ENCODE measurements at regions not wholly inside any gene's neighbourhood (a gene's known extent, or its start where the extent isn't known, plus 50 kb on each side); places are given as distances from the start of the nearest gene placed in this dataset.

DNA sequence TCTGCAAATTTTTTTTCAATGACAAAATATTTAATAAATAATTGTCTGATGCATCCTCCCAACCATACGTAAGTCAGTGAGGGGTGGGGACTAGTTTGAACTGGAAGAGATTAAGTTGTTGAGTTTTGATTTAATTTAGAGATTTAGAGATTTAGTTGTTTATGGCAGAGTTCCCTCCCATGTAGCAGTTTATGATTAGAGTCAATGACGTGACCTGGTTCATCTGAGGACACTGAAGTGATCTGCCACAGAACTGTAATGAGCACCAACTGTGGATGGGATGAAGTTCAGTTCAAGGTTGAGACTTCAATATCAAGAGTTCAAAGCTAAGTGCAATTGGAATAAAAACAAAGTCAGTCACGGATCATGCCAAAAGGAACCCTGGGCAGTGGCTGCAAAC is 609.3 kb downstream of the NOVA1 start:
- no peak for DNase-seq (ENCODE audit: low read depth)

GRCh38 chr14:25955772-25956171 is 642.1 kb downstream of the NOVA1 start:
- DNase-seq (ENCODE audit: low read depth), result no peak

DNA sequence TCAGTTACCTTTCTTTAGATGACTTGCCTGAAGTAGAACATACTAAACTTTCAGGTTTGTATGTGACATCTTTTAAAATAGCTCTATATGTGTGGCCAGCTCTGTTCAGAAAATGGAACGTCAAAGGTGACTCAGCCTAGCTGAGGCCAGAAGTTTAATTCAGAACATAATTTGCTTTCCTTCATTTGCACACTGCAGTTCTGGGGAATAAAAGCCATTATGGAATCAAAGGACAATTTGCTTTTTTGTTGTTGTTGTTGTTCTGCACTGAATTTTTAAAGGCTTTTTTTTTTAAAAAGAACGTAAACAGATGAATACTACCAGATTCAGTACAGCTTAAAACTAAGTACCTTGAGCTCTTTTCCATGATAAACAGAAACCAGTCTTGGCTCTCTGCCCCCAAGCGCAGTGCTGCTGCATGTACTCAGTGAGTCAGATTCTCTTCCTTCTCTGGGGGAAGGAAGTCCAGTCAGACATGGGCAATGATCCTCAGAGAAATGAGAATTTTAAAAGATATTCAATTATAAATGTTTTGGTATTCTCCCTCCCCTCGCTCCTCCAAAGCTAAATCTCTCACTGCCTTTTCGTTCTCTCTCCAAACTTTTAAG is 644.2 kb downstream of the NOVA1 start:
- DNase-seq (ENCODE audit: low read depth), result peak; percentile 10

- DNase-seq (ENCODE audit: low read depth), result no peak
Measured at GRCh38 chr14:25945746-25946145, 652.1 kb downstream of the NOVA1 start.

- DNase-seq (ENCODE audit: low read depth), result no peak
Measured at GRCh38 chr14:25944020-25944419, 653.8 kb downstream of the NOVA1 start.

DNA sequence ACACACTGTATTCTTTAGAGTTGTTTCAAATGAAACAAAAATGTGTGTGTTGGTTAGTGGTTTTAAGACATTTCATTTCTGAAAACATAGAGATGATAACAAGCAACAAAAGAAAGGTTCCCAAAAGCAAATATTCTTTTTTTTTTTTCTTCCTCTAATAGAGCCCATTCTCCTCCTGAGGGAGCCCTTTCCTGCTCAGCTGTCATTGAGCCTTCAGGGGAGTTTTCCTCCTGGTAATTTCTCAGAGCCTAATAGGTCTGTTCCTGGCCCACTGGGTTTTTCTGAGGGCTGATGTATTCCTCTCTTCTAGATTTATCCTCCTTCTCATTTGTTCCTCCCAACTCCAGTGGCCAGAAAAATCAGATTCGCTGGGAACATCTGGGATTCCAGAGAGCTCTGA is 654.5 kb downstream of the NOVA1 start:
- DNase-seq (ENCODE audit: low read depth), result no peak

- DNase-seq (ENCODE audit: low read depth), result no peak
Measured at GRCh38 chr14:25942090-25942489, 655.7 kb downstream of the NOVA1 start.

- no peak for DNase-seq (ENCODE audit: low read depth)
Measured at GRCh38 chr14:25933731-25934130, 664.1 kb downstream of the NOVA1 start.

- DNase-seq (ENCODE audit: low read depth), result no peak
Measured at GRCh38 chr14:25929881-25930615, 667.8 kb downstream of the NOVA1 start.

DNA sequence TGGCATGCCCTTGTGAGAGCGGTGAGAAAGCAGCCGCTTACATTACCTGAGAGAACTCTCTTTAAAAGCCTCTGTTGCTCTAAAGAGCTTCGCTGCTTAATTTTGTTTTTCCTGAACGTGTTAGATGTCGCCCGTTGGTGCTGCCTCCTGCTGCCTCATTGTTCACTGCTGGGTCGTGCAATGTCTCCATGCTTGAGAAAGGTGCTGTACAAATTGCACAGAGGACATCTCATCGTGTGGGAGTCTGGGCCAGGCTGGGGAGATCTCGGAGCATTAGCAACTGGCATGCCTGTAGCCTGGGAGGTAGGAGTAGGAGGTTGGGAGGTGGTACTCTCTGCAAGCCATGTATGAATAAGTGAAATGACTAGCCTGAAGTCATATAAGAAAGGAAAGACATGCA is 686.0 kb downstream of the NOVA1 start:
- no peak for DNase-seq (ENCODE audit: low read depth)

DNA sequence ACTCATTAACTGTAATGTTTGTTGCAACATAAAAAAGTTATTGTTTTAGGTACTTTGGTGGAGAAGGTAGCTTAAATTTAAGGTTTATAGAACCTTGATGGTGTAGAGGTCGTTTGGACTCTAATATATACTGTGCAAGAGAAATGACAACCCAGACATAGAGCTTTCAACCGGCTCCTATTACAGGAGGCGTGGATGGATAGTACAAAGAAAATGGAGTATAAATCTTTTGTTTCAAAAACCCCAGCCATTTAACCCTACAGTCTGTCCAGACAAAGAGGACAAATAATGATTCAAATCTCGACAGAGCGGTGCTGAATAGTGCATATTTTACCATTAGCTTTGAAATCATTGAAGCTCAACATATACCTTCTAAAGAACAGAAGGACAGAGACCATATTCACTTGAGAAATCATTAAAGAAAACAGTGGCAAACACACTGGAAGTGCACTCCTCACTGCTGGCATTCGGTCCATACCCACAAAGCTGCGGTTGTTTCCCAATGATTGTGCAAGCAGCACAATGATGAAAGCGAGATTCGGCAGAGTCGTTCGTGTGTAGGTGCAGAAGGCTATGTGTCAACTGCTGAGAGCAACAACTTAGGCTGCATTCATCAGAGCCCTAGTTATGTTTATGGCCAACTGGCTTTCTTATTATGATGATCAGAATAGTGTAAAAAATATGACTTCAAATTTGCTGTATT is 688.6 kb downstream of the NOVA1 start:
- no peak for DNase-seq (ENCODE audit: low read depth)

DNA sequence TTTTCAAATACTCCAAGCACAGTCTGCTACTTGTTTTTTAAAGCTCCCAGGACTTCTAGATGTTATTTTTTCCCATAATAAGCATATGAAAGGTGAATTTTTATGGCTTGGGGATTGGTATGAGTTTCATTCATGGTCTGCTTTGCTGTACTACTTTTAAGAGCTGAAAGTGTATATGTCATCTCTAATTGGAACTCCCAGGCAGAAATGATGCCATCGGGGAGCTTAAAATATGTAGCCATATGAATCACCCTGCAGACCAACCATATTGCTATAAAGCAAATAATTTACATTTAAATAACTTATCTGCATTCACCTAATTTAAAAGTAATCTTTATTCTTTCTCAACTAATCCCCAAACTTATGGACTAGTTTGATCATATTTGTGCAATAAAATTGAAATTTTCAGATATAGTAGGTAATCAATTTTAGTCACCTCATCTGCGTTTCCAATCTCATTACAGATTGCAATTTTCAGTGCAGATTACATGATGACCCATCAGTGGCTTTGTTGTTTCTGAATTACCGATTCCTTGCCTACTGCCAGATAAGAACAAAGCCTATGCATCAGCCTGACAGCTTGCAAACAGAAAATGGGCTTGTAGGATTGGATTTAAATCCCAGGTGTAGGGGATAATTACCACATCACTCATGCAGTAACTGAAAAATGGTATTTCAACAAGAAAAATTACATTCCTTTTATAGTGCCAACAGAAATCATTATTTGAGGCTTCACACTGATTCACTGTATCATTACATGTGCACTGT is 689.4 kb downstream of the NOVA1 start:
- DNase-seq (ENCODE audit: low read depth), result no peak

- DNase-seq (ENCODE audit: low read depth), result no peak
Measured at GRCh38 chr14:25904446-25904845, 693.4 kb downstream of the NOVA1 start.

DNA sequence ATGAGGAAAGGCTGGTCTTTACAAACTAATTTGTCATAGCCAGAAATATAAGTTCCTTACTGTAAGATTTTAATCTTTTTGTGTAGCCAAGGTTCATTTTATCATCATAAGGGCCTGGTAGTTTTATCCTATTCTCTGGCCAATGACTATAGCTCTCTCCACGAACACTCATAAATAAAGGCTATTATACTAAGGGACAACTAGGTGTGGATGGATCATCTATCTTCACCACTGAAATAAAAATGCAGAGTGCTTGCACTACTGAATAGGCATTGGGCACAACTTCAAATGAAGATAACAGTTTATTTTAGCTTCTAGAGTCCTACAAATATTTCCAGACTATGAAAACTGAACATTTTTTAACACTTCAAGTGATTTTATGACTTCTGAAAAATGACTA is 698.6 kb downstream of the NOVA1 start:
- no peak for DNase-seq (ENCODE audit: low read depth)

DNA sequence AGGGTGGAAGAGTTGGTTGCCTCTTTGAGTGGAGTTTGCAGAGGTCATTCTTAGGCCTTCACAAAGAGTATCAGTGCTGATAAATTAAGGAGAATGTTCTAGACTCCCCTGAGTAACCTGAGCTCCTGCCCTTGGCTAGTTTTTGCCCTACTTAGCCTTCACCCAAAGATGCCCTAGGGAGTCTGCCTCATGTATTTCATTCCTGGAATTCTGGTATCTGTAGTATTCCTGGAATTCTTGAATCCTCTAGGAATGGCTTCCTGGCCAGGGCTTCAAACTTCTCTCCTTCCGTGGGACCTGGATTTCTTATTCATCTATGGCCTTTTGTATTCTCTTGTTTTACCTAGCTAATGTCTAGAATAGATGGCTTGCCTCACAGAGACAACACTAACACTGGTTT is 701.1 kb downstream of the NOVA1 start:
- no peak for DNase-seq (ENCODE audit: low read depth)

DNA sequence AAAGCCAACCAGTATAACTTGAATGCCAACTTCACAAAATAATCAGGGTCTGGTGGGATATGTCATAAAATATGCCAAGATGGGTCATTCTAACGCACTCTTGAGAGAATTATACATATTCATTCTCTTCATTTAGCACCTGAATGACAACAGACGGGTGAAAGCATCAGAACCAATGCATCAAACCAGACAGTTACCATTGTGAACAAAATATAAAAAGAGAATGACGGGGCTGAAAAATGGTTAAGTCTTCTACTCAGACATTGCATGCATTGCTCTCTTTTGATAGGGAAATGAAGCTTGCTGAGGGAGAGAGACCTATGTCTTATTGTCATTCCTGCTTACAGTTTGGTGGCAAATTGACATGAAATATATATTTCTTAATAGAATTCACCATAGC is 702.1 kb downstream of the NOVA1 start:
- DNase-seq (ENCODE audit: low read depth), result no peak

DNA sequence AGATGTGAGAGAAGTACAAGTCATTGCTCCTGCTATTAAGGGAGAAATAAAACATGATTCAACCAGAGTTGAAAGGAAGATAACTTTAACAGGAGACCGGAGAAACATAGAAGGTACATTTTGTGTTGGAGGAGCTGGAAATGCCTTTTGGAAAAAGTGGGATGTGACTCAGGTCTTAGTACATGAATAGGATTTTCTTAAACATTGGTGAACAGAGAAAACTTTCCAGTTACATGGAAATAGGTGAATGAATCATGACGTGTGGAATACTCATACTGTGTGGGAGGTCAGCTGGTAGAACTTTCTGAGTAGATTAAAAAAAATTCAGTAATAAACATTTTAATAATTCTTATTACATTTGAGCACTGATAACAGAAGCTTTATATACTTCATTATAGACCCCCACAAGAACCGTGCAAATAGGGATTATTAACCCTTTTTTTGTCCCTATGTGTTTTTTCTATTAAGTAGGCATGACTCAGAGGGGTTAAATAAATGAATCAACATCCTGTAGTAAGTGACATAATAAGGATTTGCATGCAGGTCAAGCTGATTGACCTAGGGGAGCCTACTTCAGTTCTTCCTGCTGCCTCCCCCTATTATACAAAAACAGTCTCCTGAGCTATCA is 710.5 kb downstream of the NOVA1 start:
- DNase-seq (ENCODE audit: low read depth), result no peak

- DNase-seq (ENCODE audit: low read depth), result no peak
Measured at GRCh38 chr14:25884657-25885056, 713.2 kb downstream of the NOVA1 start.

- no peak for DNase-seq (ENCODE audit: low read depth)
Measured at GRCh38 chr14:25882899-25883298, 714.9 kb downstream of the NOVA1 start.

GRCh38 chr14:25875475-25875874 is 722.4 kb downstream of the NOVA1 start:
- DNase-seq (ENCODE audit: low read depth), result no peak

- DNase-seq (ENCODE audit: low read depth), result no peak
Measured at GRCh38 chr14:25869854-25870253, 728.0 kb downstream of the NOVA1 start.

Measured in stromal cell of bone marrow (primary cell).